ENCODE measurements at regions not wholly inside any gene's neighbourhood (a gene's known extent, or its start where the extent isn't known, plus 50 kb on each side); places are given as distances from the start of the nearest gene placed in this dataset.

GRCh38 chr12:65682112-65682511 lies 142.2 kb upstream of the HMGA2 start:
- no peak overlapping the region for H3K9ac ChIP-seq (ENCODE audit: low read length)
- H3K27me3 ChIP-seq (ENCODE audit: control insufficient read depth, insufficient read depth, low read length), result no peaks in the 10 kb centered on the region
- H3K4me1 ChIP-seq (ENCODE audit: control insufficient read depth, insufficient read depth, low read length), result no peaks in the 10 kb centered on the region
- no peaks in the 10 kb centered on the region for H3K9me3 ChIP-seq (ENCODE audit: control insufficient read depth, low read length)
- H3K4me3 ChIP-seq (ENCODE audit: low read length), result no peak overlapping the region
- H3K36me3 ChIP-seq (ENCODE audit: control insufficient read depth, insufficient read depth, low read length), result no peaks in the 10 kb centered on the region

- Histone ChIP-seq H3K9me3 (ENCODE audit: control insufficient read depth, low read length) (no peaks in the 10 kb centered on the region), H3K9ac (ENCODE audit: low read length) (no peak overlapping the region), H3K4me1 (ENCODE audit: control insufficient read depth, insufficient read depth, low read length) (no peaks in the 10 kb centered on the region), H3K27me3 (ENCODE audit: control insufficient read depth, insufficient read depth, low read length) (no peaks in the 10 kb centered on the region), H3K36me3 (ENCODE audit: control insufficient read depth, insufficient read depth, low read length) (no peaks in the 10 kb centered on the region), H3K4me3 (ENCODE audit: low read length) (no peak overlapping the region)
Measured at GRCh38 chr12:65684906-65685305, 139.4 kb upstream of the HMGA2 start.

- no peaks in the 10 kb centered on the region for H3K36me3 ChIP-seq (ENCODE audit: control insufficient read depth, insufficient read depth, low read length)
- H3K27me3 ChIP-seq (ENCODE audit: control insufficient read depth, insufficient read depth, low read length), result no peaks in the 10 kb centered on the region
- H3K4me1 ChIP-seq (ENCODE audit: control insufficient read depth, insufficient read depth, low read length), result no peaks in the 10 kb centered on the region
- H3K9me3 ChIP-seq (ENCODE audit: control insufficient read depth, low read length), result no peaks in the 10 kb centered on the region
- no peak overlapping the region for H3K9ac ChIP-seq (ENCODE audit: low read length)
- H3K4me3 ChIP-seq (ENCODE audit: low read length), result no peak overlapping the region
Measured at GRCh38 chr12:65685514-65685913, 138.8 kb upstream of the HMGA2 start.

GRCh38 chr12:65689508-65689907 lies 134.8 kb upstream of the HMGA2 start:
- H3K9ac ChIP-seq (ENCODE audit: low read length), result no peak overlapping the region
- H3K9me3 ChIP-seq (ENCODE audit: control insufficient read depth, low read length), result no peaks in the 10 kb centered on the region
- H3K4me3 ChIP-seq (ENCODE audit: low read length), result no peak overlapping the region
- no peaks in the 10 kb centered on the region for H3K4me1 ChIP-seq (ENCODE audit: control insufficient read depth, insufficient read depth, low read length)
- no peaks in the 10 kb centered on the region for H3K27me3 ChIP-seq (ENCODE audit: control insufficient read depth, insufficient read depth, low read length)
- H3K36me3 ChIP-seq (ENCODE audit: control insufficient read depth, insufficient read depth, low read length), result no peaks in the 10 kb centered on the region

- Histone ChIP-seq H3K9me3 (ENCODE audit: control insufficient read depth, low read length) (no peaks in the 10 kb centered on the region), H3K9ac (ENCODE audit: low read length) (no peak overlapping the region), H3K36me3 (ENCODE audit: control insufficient read depth, insufficient read depth, low read length) (no peaks in the 10 kb centered on the region), H3K4me3 (ENCODE audit: low read length) (no peak overlapping the region), H3K4me1 (ENCODE audit: control insufficient read depth, insufficient read depth, low read length) (peaks cover 3% of the 10 kb centered on the region), H3K27me3 (ENCODE audit: control insufficient read depth, insufficient read depth, low read length) (no peaks in the 10 kb centered on the region)
Measured at GRCh38 chr12:65690477-65690876, 133.8 kb upstream of the HMGA2 start.

GRCh38 chr12:65694130-65694529 lies 130.2 kb upstream of the HMGA2 start:
- Histone ChIP-seq H3K27me3 (ENCODE audit: control insufficient read depth, insufficient read depth, low read length) (no peaks in the 10 kb centered on the region), H3K4me1 (ENCODE audit: control insufficient read depth, insufficient read depth, low read length) (peaks cover 4% of the 10 kb centered on the region), H3K36me3 (ENCODE audit: control insufficient read depth, insufficient read depth, low read length) (no peaks in the 10 kb centered on the region), H3K9me3 (ENCODE audit: control insufficient read depth, low read length) (no peaks in the 10 kb centered on the region), H3K4me3 (ENCODE audit: low read length) (no peak overlapping the region), H3K9ac (ENCODE audit: low read length) (no peak overlapping the region)

GRCh38 chr12:65695113-65695865 lies 129.0 kb upstream of the HMGA2 start:
- no peaks in the 10 kb centered on the region for H3K27me3 ChIP-seq (ENCODE audit: control insufficient read depth, insufficient read depth, low read length)
- no peak overlapping the region for H3K4me3 ChIP-seq (ENCODE audit: low read length)
- no peaks in the 10 kb centered on the region for H3K9me3 ChIP-seq (ENCODE audit: control insufficient read depth, low read length)
- no peak overlapping the region for H3K9ac ChIP-seq (ENCODE audit: low read length)
- H3K4me1 ChIP-seq (ENCODE audit: control insufficient read depth, insufficient read depth, low read length), result peaks cover 4% of the 10 kb centered on the region
- H3K36me3 ChIP-seq (ENCODE audit: control insufficient read depth, insufficient read depth, low read length), result no peaks in the 10 kb centered on the region

- peaks cover 4% of the 10 kb centered on the region for H3K4me1 ChIP-seq (ENCODE audit: control insufficient read depth, insufficient read depth, low read length)
- H3K4me3 ChIP-seq (ENCODE audit: low read length), result no peak overlapping the region
- H3K9ac ChIP-seq (ENCODE audit: low read length), result no peak overlapping the region
- no peaks in the 10 kb centered on the region for H3K36me3 ChIP-seq (ENCODE audit: control insufficient read depth, insufficient read depth, low read length)
- H3K27me3 ChIP-seq (ENCODE audit: control insufficient read depth, insufficient read depth, low read length), result no peaks in the 10 kb centered on the region
- no peaks in the 10 kb centered on the region for H3K9me3 ChIP-seq (ENCODE audit: control insufficient read depth, low read length)
Measured at GRCh38 chr12:65696227-65696626, 128.1 kb upstream of the HMGA2 start.

- Histone ChIP-seq H3K4me3 (ENCODE audit: low read length) (no peak overlapping the region), H3K9me3 (ENCODE audit: control insufficient read depth, low read length) (no peaks in the 10 kb centered on the region), H3K36me3 (ENCODE audit: control insufficient read depth, insufficient read depth, low read length) (no peaks in the 10 kb centered on the region), H3K27me3 (ENCODE audit: control insufficient read depth, insufficient read depth, low read length) (no peaks in the 10 kb centered on the region), H3K9ac (ENCODE audit: low read length) (no peak overlapping the region), H3K4me1 (ENCODE audit: control insufficient read depth, insufficient read depth, low read length) (peaks cover 4% of the 10 kb centered on the region)
Measured at GRCh38 chr12:65699251-65699650, 125.0 kb upstream of the HMGA2 start.

- no peak overlapping the region for H3K4me3 ChIP-seq (ENCODE audit: low read length)
- H3K9me3 ChIP-seq (ENCODE audit: control insufficient read depth, low read length), result no peaks in the 10 kb centered on the region
- no peaks in the 10 kb centered on the region for H3K27me3 ChIP-seq (ENCODE audit: control insufficient read depth, insufficient read depth, low read length)
- H3K9ac ChIP-seq (ENCODE audit: low read length), result no peak overlapping the region
- no peaks in the 10 kb centered on the region for H3K36me3 ChIP-seq (ENCODE audit: control insufficient read depth, insufficient read depth, low read length)
- H3K4me1 ChIP-seq (ENCODE audit: control insufficient read depth, insufficient read depth, low read length), result no peaks in the 10 kb centered on the region
Measured at GRCh38 chr12:65703176-65703575, 121.1 kb upstream of the HMGA2 start.

- Histone ChIP-seq H3K9me3 (ENCODE audit: control insufficient read depth, low read length) (no peaks in the 10 kb centered on the region), H3K9ac (ENCODE audit: low read length) (no peak overlapping the region), H3K36me3 (ENCODE audit: control insufficient read depth, insufficient read depth, low read length) (no peaks in the 10 kb centered on the region), H3K27me3 (ENCODE audit: control insufficient read depth, insufficient read depth, low read length) (no peaks in the 10 kb centered on the region), H3K4me3 (ENCODE audit: low read length) (no peak overlapping the region), H3K4me1 (ENCODE audit: control insufficient read depth, insufficient read depth, low read length) (no peaks in the 10 kb centered on the region)
Measured at GRCh38 chr12:65705380-65705876, 118.9 kb upstream of the HMGA2 start.

GRCh38 chr12:65707051-65707450 lies 117.2 kb upstream of the HMGA2 start:
- H3K4me1 ChIP-seq (ENCODE audit: control insufficient read depth, insufficient read depth, low read length), result no peaks in the 10 kb centered on the region
- H3K36me3 ChIP-seq (ENCODE audit: control insufficient read depth, insufficient read depth, low read length), result no peaks in the 10 kb centered on the region
- no peaks in the 10 kb centered on the region for H3K27me3 ChIP-seq (ENCODE audit: control insufficient read depth, insufficient read depth, low read length)
- H3K9ac ChIP-seq (ENCODE audit: low read length), result no peak overlapping the region
- H3K4me3 ChIP-seq (ENCODE audit: low read length), result no peak overlapping the region
- no peaks in the 10 kb centered on the region for H3K9me3 ChIP-seq (ENCODE audit: control insufficient read depth, low read length)
